Effector CD4-positive, alpha-beta T cell (primary cell): ENCODE measurements at regions not wholly inside any gene's neighbourhood (a gene's known extent, or its start where the extent isn't known, plus 50 kb on each side); places are given as distances from the start of the nearest gene placed in this dataset.

Source experiments
- DNase-seq: peaks from one replicate; pipeline ENCODE4 v3.0.0-alpha.2; 2020

DNA sequence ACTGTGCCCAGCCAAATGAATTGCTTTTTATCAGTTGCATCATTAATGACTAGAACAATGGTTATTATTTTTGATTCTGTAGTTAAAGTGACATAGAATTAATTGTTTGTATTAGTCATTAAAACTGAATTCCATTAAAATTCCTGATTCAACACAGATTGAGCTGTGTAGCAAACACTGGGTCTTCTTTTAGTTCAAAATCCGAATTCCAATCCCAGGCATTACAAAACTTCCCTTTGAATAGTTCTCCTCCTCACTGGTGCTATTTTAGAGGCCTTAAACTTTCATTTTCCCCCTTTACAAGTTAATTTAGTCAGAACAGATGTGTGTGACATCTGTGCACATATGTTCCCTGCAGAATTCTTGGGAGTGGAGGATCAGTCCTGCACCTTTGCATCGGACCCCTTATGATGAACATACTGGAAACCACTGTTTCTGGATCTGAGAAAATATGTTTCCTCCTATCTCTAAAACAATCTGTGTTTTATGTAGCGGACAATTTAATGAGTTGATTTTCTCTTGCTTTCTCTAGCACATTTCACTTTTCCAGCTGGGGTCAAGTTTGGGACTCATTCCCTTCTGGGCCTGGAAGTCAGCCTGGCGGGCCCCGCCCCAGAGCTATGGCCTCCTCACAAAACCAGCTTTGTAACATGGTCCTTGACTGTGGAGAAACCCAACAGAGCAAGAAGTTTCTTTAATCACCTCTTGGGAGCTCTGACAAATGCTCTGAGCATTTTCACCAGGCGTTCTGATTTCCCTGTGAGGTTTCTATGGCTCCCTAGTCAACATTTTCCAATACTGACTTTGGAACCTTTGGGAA lies 87.9 kb upstream of the MAMDC2 start:
- no peak for DNase-seq

DNA sequence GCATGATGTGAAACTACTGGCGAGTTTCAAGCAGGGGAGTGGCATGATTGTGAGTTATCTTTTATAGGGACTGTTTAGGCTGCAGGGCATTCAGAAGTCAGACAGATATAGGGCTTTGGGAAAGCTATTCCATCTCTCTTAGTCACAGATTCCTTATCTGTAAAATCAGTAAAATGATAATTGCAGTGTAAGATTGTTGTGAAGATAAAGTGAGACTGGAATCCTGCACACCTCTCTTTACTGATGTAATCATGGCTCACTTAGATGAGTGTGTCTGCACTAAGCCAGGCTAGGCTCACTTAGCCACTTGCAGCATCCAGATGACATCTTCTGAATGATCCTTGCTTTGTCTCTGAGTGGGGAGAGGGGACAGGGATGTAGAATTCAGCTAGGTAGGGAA lies 81.8 kb upstream of the MAMDC2 start:
- DNase-seq: no peak

DNA sequence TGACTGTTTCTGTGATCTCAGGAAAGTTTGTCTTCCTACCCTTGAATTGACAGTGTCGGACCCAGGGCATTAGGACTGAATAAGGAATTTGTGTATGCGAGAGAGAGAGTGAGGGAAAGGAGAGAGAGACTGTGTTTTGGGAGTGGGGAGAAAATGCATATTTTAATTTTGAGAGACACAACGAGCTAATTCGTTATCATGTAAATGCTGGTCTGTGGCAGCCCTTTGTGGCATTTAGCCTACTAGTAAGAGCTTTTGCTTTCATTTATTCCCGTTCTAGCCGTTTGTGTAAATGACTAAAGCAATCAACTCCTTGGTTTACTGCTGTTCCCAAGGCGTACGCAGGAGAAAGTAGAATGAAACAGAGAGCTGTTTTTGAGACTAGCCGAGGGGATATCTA lies 79.8 kb upstream of the MAMDC2 start:
- DNase-seq: no peak

DNA sequence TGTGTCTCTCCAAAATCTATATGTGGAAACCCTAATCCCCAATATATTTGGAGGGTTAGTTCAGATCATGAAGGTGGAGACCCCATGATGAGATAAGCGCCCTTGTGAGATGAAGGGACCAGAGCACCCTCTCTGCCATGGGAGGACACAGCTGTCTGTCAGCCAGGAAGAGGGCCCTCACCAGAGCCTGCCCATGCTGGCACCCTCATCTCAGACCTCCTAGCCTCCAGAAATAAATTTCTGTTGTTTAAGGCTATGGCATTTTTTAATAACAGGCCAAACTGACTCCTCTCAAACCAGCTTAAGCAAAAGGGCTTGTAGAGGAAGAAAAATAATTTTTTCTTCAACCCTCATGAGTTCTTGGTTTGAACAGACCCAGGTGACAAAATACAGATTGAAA lies 79.2 kb upstream of the MAMDC2 start:
- no peak for DNase-seq

DNA sequence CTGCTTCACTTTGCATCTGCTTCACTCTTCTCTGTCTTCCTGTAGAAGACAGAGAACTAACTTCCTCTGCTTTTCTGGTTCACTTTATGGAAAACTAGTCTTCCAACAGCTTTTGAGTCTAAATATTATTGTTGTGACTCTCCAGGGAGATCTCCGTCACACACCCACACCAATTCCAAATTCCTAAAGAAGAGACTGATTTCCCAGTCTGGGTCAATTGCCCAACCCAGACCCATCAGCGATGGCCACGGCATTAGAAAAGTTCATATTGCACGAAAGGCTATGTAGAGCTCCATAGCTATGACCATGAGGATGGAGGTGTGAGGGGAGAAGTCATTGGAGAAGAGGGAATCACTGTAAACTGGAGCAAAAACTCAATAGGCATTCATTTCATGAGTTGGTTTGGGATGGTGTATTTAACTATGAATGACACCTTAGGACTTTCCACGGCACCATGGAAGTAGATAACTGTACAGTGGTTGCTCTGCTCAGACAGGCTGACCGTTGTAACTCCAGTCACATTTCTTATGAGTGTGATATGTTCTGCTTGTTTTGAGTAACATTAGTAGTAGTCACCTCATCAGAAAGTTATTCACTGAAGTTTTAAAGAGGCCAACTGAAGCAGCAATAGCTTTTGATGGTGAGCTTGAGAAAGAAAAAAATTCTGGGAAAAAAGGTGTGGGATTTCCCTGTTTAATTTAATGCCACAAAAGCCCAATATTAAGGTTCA lies 78.1 kb upstream of the MAMDC2 start:
- DNase-seq: no peak

DNA sequence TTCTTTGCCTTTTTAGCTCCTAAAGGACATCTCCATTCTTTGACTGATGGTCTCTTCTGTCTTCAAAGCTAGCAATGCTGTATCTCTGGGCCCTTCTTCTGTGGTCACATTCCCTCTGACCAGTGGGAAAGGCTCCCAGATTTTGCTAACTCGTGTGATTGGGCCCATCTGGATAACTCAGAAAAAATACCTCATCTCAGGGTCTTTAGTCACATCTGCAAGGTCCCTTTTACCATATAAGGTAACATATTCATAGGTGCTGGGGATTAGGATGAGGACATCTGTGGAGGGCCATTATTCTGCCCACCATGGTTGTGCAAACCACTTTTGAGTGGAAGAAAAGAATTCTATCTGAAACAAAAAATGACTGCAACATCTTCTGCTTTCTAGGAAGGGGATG lies 76.3 kb upstream of the MAMDC2 start:
- no peak for DNase-seq

DNA sequence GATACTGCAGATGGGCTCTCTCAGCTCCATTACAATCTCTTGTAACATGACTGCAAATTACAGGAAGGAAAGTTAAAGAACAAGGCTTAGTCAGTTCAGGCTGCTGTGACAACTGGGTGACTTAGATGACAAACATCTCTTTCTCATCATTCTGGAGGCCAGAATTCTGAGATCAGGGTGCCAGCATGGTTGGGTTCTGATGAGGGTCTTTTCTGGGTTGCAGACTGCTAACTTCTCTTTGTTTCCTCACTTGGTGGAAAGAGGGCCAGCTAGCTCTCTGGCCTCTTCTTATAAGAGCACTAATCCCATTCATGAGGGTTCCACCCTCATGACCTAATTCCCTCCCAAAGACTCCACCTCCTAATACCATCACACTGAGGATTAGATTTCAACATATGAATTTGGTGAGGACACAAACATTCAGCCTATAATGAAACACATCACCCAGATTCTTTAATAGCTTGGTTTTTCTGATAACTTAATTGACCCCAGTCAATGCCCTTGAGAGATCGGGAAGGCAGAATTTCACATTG lies 73.6 kb upstream of the MAMDC2 start:
- DNase-seq: no peak

DNA sequence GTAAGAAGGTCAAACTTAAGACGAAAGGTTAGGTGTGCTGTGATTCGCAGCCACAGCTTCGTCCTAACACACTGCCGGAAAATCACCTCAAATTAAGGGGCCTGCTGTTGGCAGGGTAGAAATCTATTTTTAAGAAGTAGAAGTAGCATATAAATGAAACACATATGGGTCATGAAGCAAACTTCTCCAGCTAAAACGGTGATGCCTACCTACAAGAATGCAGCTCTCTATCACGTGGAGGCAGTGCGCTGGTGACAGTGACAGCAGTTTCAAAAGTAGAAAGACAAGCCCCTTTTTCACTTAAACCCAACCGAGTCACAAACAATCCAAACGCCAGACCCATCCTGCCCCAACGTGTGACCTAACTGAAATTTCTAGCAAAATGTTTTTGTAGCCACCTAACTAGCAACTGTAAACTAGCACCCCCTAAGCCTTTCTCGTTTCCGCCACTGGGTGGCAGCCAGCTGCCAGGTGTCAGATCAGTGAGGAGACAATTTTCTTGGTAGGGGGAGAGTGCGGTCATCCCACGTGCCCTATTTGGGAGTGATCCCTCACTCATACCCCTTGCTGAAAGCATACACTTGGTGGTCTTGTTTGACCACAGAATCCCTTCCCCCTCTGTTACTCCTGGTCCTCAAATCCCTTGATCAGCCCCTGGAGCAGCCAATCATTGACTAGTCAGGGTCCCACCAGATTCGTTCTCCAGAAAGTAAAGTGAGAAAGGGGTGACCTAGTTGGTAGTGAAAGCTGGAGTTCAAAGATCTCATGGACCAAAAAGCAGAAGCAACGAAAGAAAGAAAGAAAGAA lies 71.8 kb upstream of the MAMDC2 start:
- peak; percentile 7 for DNase-seq

DNA sequence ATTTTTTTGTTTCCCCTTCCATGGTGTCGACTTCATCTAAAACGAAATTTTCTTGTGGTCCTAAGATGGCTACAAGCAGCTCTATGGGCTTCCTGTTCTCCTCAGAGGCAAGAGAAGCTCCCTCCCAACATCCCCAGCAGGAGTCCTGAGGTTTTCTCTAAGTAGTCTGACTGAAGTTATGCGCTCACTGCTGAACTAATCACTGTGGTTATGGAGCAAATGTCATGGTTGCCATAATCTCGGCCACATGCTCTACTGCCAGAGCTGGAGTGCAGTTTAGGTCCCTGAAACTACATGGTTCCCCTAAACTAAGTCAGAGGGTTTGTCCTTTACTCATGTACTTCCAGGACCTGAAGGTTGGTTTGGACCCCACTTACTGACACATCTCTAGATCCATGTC lies 68.0 kb upstream of the MAMDC2 start:
- DNase-seq: no peak

DNA sequence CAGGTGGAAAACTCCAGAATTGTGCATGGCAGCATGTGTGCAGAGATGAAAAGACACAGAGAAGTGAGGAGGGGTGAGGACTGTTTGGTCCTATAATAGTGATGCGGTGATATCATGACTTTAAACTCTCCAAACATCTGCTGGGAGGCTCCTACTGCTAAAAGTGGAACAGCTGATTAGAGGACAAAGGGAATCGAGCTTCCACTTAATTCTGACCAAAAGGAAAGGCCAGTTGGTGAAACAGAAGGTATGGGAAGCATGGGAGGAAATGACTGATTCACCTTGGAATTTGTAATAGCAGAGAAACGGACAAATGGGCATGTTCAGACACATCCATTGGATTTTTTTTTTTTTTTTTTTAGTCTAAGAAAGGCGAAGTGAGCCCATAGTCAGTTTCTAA lies 67.5 kb upstream of the MAMDC2 start:
- no peak for DNase-seq

DNA sequence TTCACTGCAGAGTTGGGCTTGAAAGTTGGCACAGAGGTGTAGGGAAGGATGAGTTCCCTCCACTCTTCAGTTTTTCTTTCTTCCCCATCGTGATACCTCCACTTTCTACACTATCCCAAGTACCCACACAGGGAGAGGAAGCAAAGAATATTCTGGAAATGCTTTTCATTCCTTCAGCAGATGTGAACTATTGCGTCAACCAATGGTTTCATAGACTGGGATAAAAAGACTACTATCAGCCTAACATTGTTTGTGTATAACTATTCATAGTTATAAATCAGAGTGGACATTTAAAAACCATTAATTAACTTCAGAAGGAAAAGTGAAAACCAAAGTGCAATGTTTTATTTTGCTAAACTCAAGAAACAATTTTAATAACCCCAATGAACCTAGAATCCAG lies 63.6 kb upstream of the MAMDC2 start:
- DNase-seq: no peak

DNA sequence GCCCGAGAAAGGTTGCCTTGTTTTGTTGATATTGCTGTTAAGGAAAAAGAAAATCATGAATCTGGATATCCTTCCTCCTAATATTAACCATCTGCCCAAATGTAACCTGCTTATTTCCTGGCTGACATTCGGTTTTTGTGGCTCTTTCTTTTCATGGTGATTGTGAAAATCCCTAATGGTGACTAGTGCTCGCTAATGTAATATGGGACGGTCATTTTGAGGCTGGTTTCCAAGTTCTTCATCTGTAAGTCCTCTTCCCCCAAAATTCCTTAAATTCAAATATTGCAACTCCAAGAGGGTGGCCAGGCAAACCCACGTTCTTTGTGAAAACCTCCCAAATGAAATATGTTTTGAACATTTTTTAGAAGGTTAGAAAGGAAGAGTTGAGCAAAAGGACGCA lies 63.1 kb upstream of the MAMDC2 start:
- no peak for DNase-seq

DNA sequence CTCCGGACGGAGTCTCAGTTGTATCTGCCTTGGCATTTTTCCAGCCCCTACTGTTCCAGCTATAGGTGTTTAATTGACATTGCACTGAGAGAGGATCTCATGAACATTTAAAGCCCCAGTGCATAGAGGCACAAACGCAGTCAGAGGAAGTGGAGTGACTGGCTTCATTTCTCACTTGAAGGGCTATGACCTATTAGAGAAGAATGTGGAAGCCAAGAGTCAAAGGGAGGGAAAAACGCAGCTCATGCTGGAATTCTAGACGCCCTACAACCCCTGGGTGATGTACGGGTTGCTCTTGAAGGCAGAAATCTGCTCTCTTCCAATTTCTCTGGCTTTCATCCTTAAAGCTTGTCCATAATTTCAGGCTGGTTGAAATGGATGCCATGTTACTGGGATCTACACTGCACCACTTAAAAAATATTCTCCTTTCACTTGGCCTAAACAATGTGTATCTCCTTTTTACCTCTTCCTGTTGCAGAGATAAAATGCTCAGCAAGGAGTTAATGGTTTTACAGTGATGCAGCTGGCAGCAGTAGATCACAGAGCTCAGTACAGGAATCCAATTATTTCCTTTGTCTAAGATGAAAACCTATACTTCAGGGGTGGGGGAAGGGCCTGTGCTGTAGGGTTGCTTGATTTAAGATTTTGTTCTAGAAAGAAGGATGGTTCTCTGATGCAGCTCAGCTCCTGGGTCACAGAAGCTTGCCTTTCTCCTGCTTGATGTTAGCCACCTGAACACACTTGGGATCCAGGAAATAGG lies 61.8 kb upstream of the MAMDC2 start:
- DNase-seq: no peak

DNA sequence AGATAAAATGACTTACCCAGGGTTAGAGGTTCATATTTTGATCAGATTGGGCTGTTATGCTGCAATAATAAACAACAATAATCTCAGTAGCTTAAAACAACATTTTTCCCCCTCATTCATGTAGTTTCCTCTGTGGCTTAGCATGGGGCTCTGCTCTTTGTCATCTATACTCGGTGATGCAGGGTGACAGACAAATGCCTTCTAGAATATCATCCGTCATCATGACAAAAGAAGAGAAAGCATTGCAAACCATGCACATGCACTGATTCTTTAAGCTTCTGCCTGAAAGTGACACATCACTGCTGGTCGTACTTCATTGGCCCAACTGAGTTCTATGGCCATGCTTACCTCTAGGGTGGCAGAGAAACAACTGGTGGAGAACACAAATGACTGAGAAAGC lies 58.8 kb upstream of the MAMDC2 start:
- no peak for DNase-seq

DNA sequence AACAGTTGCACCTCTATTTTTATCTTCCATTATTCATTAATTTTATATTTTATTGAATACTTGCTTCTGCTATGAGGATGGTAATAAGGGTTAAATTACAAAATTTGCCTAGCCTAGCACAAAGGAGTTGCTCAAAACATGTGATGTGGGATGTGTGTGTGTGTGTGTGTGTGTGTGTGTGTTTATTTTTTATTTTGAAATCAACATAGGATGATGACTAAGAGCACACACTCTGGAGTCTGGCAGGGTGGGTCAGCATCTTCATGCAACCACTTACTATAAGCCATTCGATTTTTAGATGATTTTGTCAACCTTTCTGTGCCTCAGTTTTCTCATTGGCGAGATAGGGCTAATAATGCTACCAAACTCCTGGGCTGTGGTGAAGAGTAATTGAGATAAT lies 57.7 kb upstream of the MAMDC2 start:
- no peak for DNase-seq

DNA sequence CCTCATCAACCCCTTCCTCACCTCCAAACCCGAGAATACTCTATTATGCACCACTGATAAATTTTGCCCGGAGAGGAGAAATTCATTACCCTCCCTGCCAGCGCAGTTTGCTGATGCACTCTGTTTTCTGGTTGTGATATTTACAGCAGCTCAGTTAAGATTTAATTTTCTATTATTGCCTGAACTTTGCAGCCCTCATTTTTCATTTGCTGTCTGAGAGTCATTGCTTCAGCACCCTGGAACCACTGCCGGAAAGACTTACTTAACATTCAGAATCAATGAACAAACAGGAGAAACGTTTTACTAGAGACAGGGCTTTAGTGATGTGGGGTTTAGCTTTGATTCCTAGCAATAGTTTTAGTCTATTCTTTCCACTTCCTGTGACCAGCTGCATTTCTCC lies 56.7 kb upstream of the MAMDC2 start:
- no peak for DNase-seq

DNA sequence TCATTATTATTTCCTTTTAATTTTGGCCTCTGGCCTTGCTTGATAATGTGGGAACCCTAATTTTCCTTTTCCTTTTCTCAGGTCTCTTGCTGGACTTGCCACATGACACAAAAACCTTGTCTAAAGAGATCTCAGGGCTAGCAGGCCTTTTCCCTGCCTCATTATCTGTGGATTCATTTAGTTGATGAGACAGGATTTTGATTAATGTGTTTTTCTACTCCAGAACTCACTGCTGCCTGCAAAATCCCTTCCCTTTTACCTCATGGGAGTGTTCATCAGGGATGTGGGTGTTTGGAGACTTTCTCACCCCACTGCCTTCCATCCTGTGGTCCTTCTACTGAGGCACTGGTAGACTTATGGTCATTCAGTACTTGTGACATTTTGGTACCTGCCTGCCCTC lies 56.2 kb upstream of the MAMDC2 start:
- no peak for DNase-seq

DNA sequence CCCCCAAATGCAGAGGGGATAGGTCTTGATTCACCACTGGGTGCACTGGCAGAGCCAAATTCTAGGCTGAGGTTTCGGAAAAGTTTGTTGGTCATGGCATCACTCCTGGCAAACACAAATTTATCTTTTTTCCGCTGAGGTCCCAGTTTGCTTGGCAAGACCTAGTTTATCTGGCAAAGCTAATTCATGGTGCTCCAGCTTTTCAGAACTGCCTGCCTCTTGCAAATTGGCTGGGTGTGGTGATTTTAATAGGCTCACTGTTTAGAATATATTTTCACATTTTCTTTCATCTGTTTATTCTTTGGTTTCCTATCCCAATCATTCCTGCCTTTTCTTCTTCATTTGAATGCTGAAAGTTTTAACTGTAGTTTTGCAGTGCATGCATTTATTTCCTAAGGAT lies 50.5 kb upstream of the MAMDC2 start:
- no peak for DNase-seq
